Renal cortex interstitium (tissue), 11 donors: ENCODE measurements at regions not wholly inside any gene's neighbourhood (a gene's known extent, or its start where the extent isn't known, plus 50 kb on each side); places are given as distances from the start of the nearest gene placed in this dataset.

Experiments
- DNase-seq, 11 donors: peaks; one replicate each; pipeline ENCODE4 v3.0.0-alpha.2; 2013; ENCODE audit warnings: low read depth in 9 of 11, low spot score in 4 of 11; ENCODE audit errors: extremely low read depth in 1 of 11

DNA sequence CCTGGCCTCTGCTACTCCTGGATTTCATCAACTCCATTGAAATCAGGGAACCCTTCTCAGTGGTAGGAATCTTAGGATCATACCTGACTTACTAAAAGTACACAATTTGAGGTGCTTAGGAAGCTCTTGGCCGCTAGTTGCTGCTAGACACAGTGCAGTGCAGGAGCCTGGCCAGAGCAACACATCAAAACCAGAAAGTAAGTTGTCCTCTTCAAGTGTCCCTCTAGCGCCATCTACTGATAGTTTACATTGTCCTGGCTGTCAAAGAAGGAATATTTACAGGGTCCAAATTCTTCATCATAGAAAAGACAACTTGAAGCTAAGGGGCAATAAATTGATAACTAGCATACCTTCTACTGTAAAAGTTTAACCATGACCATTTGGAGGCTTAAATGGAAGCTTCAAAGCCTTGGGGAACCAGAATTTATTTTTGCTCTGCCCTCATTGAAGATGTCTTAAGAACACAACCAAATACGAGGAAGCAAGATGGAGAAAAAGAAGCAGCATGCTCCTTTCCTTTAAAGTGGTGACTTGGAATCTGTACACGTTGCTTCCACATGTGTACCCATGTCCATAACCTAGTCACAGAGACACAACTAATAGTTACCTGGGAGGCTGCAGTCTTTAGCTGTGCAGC, 889.1 kb upstream of the GCFC2 start:
- peak; percentile 57 to 83 (median 69) for DNase-seq

DNA sequence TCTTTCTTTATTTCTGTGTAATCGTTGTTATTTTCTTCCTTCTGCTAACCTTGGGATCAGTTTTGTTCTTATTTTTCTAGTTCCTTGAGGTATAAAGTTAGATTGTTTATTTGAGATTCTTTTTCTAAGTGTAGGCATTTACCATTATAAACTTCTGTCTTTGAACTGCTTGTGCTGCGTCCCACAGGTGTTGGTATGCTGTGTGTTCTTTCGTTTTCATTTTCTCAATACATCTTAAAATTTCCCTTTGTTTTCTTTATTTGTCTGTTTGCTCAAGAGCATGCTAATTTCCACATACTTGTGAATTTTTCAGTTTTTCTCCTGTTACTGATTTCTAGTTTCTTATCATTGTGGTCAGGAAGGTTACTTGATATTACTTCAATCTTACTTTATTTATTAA, 873.8 kb upstream of the GCFC2 start:
- no peak for DNase-seq

DNA sequence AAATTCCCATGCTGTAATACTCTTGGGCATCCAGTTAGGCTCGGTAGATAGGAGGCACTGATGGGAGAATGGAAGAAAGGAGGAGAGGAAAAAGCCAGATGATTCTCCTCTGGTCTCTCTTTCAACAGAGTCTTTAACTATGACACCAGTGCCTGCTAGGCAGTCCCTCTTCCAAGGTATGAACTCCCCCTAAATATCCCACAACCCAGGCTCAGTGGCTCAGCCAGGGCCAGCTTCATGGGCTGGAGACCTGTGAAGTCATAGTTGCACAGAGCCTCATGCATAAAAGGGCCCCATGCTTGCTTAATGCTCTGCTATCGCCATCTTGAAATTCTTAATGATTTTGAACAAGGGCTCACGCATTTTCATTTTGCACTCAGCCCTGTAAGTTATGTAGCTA, 869.2 kb upstream of the GCFC2 start:
- no peak for DNase-seq

DNA sequence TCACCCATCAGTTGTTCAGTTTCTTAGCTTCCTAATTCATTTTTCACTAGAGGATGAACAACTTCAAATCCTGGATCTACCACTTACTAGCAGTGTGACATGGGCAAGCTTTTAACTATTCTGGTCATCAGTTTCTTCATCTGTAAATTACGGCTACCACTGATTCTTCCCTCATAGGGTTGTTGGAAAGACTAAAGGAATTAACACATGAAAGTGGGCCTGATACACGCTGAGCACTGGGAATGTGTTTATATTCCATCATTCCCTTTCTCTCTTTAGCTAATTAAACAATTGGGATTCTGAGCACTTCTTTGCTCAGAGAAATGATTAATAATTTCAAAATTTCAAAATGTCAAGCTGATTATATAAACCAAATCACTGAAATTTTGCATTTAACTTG, 862.3 kb upstream of the GCFC2 start:
- DNase-seq = no peak

GRCh38 chr2:76569819-76570218, 859.1 kb upstream of the GCFC2 start:
- DNase-seq = no peak

DNA sequence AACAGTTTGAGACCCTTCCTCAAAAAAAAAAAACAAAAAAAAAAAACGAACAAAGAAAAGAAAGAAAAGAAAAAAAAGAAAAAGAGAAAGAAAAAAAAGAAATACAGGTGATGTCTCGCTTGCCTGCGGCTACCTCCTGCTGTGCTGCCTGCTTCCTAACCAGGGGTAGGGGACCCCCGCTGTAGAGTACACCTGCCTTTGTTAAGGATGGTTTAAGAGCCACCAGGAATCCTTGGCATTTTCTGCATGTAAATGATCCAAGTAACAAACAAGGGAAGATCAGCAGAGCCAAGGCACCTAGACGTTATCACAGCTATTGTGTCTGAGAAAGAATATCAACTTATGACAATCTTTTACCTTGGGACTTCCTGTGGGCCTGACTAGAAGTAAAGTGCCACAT, 856.8 kb upstream of the GCFC2 start:
- DNase-seq = no peak

GRCh38 chr2:76564734-76565133, 854.0 kb upstream of the GCFC2 start:
- DNase-seq = no peak

DNA sequence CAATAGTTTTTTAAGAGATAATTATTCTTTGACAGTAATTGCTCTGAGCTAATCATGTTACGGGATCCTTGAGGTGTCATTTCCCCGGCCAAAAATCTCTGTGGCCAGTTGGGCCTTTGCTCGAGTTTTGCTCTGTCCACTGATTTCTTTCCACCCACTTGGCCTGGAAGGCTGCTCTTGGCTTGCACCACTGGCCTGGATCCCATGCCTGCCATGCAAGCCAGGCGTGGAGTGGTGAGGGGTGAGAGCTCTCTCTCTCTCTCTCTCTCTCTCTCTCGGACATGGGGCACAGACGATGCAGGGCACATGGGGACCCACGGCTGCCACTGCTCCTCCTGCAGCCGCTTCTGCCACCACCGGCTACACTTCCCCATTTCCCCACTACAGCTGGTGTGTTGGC, 853.0 kb upstream of the GCFC2 start:
- DNase-seq = no peak

DNA sequence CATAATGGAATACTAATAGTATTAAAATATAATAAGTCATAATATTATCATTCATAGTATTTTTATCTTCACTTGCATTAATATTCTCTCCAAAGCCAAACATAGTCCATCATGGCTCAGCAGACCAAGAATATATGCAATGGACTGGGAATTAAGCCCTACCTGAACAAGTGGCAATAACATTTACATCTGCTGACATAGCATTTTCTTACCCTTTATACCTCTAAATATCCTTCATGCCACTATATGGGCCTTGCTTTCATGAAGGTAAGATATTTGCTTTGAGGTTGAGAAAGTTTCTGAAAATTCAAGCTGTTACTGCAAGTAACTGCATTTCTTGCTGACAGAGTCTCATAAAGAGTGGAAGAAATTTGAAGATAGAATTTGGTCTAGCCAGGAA, 847.4 kb upstream of the GCFC2 start:
- no peak for DNase-seq

DNA sequence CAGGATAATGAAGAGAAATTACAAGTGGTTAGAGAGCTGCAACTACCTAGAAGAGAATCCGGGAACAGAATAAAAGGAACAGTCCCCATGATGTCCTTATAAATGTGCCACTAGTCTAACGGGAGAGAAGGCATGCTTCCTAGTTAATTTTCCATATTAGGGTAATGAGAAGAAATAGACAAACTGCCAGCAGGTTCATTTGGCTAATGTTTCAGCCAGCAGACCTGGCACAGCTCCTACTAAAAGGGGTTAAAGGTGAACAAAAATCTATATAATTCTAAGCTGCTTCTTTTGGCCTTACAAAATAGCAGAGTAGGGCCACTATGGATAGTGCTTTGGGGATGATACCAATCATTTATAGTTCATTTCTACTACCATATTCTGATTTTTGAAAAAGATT, 845.3 kb upstream of the GCFC2 start:
- no peak for DNase-seq

DNA sequence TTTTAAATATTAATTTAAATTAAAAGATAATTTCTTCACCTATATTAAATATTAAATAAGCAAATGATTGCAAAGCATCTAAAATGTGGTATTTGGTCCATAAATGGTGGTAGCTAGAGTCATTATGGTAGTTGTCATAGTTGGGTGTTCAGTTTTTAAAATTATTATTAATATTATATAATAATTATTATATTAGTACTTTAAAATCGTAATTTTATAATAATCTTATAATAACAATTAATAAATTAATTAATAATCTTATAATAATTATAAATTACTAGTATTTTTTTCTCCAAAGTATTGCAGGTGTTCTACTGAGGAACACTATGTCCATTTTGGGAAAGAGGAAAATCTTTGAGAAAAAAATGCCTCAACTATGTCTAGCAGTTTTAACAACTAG, 835.5 kb upstream of the GCFC2 start:
- no peak for DNase-seq

DNA sequence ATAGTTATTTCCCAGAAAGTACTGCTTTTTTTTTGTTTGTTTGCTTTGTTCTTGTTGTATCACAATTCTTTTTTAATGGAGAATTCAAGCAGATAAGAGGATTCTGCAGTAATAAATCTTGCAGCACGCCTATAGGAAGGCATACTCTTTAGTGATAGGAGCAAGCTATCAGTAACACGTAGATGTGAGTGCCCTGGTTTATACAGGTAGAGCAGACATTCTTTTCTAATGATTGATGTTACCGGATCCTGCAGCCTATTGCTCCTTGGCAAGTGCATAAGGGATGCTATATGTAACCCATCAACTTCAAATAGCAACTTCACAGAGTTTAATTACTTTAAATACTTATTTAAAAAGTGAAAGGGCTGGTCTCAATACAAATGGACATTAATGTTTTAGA, 834.2 kb upstream of the GCFC2 start:
- no peak for DNase-seq

- DNase-seq = no peak
These were observed 806.8 kb upstream of the GCFC2 start for GRCh38 chr2:76517574-76517909.

DNA sequence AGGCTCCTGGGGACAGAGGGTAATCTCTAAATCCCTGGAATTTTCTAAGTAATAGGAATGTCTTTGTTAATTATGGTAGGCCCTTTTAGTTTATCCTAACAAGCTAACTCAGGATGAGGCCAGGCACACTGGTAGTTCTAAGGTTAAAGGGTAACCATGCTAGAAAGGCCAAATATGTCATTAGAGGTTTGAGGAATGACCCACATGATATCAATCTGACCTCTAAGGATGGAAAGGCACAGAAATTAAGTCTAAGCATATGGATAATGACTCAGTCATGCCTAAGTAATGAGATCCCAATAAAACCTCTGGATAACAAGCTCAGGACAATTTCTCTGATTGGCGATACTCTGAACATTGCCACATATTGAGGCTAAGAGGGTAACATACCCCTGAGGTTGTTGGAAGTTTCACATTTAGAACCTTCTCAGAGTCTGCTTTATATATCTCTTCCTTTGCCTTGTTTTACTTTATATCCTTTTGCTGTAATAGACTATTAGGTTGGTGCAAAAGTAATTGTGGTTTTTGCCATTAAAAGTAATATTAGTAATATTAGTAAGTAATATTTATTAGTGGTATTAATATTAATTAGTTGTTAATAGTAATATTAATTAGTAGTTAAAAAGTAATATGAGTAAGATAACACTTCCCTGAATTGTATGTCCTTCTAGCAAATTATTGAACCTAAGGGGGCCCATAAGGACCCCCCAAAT, 806.3 kb upstream of the GCFC2 start:
- no peak for DNase-seq

DNA sequence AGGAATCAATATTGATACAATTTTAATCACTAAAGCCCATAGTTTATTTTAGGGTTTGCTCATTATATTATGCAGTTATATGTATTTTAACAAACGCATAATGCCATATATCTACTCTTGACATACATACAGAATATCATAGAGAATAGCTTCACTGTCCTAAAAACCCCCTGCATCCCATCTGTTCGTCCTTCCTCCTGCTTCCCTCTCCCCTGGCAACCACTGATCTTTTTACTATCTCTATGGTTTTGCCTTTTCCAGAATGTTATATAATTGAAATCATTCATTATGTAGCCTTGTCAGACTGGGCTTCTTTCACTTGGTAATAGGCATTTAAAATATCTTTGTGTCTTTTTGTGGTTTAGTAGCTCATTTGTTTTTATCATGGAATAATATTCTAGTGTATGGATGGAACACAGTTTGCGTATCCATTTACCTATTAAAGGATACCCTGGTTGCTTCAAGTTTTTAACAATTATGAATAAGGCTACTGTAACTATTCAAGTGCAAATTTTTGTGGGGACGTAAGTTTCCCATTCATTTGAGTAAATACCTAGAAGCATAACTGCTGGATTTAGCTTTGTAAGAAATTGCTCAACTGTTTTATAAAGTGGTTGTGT, 801.6 kb upstream of the GCFC2 start:
- DNase-seq = no peak

GRCh38 chr2:76506538-76506937, 795.8 kb upstream of the GCFC2 start:
- no peak for DNase-seq

DNA sequence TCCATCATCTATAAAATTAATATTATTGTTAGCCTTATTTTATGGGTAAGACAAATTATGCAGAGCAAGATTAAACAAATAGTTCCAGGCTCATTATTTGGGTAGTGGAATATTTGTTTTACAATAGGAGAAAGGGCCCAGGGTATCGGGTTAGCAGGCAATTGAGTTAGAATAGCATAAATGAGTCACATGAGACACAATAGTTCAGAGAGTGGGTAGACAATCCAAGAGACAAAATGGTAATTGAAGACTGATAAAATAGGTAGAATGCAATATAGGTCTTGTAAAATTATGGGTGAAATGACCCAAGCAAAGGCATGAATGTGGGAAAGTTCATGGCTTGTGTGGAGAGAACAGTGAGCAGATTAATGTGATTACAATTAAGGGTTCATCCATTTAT, 790.9 kb upstream of the GCFC2 start:
- no peak for DNase-seq

DNA sequence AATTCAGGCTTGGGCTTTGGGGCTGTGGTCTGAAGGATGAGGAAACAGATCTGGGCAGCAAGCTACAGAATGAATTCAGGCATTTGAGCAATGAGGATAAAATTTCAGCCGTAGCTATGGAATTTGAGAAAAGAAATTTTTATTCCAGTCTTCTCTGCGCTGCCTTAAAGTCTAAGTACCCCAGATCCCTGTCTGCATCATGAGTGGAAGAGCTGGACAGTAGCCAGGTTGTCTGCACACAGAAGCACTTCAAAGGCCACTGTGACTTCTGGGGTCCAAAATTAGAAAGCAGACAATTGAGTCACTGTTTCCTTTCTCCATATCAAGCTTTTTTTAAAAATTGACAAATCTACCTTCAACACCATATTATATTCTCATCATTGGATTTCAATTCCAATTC, 787.6 kb upstream of the GCFC2 start:
- no peak for DNase-seq

DNA sequence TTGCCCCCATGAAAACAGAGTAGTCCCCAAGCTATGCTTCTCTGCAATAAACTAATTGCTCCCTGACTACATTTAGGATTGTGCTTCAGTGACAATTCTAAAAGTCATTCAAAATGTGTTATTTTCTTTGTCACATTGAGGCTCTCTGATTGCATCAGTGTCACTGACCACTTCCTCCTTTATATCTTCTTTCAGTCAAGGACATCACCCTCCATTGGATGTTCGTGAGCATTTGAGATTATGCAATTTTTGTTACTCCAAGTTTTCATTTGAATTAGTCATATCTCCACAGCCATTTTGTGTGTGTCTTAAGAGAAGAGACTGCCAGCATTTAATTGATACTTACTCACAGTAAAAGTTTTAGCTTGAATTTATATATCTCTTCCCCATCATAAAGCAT, 780.8 kb upstream of the GCFC2 start:
- no peak for DNase-seq

DNA sequence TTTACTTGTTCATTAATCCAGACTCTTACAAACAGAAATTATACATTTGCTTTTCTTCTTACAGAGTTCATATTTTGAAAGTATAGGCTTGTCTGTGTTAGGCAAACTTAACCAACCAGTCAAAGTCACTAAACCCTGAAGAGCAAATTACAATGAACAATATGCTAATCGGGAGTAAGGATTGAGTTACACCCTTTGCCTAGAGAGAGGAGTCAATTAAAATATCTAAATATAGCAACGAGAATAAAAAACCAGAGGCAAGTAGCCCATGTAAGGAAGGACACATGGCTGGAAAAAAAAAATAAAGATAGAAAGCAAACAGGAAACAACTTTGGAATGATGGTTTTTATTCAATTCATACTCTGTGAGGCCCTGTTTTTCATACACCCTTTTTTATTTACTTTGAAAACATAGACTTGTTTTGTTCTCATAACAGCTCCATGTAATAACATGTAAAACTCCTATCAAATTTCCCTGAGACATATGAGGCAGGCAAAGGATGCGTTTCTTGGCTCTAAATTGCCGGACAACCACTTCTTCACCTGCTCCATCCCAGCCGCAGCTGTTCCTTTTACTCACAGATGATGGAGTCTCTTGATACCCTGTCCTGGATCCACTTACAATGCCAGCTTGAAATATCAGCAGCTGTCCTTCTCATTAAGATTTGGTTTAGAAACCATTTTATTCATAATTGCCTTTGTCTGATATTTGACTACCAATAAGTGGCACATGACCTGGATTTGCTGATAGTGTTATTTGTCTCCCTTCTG, 767.7 kb upstream of the GCFC2 start:
- peak in 1 of 11 donors; percentile 23 for DNase-seq
